Astrocyte (in vitro differentiated cells and primary cell): ENCODE measurements at regions not wholly inside any gene's neighbourhood (a gene's known extent, or its start where the extent isn't known, plus 50 kb on each side); places are given as distances from the start of the nearest gene placed in this dataset.

Source experiments
- DNase-seq: peaks from one replicate; pipeline ENCODE4 v3.0.0-alpha.2; 2010; ENCODE audit warnings: low read depth
- FAIRE-seq: peaks from 2 replicates; lab custom pipeline; 2011; peaks lifted over from hg19 to GRCh38; lab: Jason Lieb, UNC
- H2AFZ ChIP-seq: 2 replicates; pipeline ENCODE4 v1.6.0; 2012; ENCODE audit warnings: low read depth, low read length, inconsistent platforms
- H3K27ac ChIP-seq: 2 replicates; pipeline ENCODE4 v1.5.1; 2011; ENCODE audit warnings: low read depth, low read length, inconsistent platforms
- H3K27me3 ChIP-seq: 2 replicates; pipeline ENCODE4 v1.6.0; 2011; ENCODE audit warnings: low read length, inconsistent platforms; ENCODE audit not compliant: insufficient read depth
- H3K36me3 ChIP-seq: 2 replicates; pipeline ENCODE4 v1.5.1; 2011; ENCODE audit warnings: low read length, inconsistent platforms; ENCODE audit not compliant: insufficient read depth
- H3K4me1 ChIP-seq: 2 replicates; pipeline ENCODE4 v1.5.1; 2011; ENCODE audit warnings: low read length, inconsistent platforms; ENCODE audit not compliant: insufficient read depth
- H3K4me2 ChIP-seq: 2 replicates; pipeline ENCODE4 v1.6.0; 2012; ENCODE audit warnings: low read length, inconsistent platforms
- H3K4me3 ChIP-seq: 2 replicates; pipeline ENCODE4 v1.5.1; 2011; ENCODE audit warnings: low read depth, mild to moderate bottlenecking, low read length, inconsistent platforms; ENCODE audit not compliant: insufficient read depth
- H3K79me2 ChIP-seq: 2 replicates; pipeline ENCODE4 v1.6.0; 2012; ENCODE audit warnings: mild to moderate bottlenecking, low read length, inconsistent platforms; ENCODE audit not compliant: insufficient read depth
- H3K9ac ChIP-seq: 2 replicates; pipeline ENCODE4 v1.6.0; 2012; ENCODE audit warnings: mild to moderate bottlenecking, low read length, inconsistent platforms
- H3K9me3 ChIP-seq: 2 replicates; pipeline ENCODE4 v1.5.1; 2012; ENCODE audit warnings: low read depth, mild to moderate bottlenecking, low read length, inconsistent platforms; ENCODE audit not compliant: insufficient read depth
- H4K20me1 ChIP-seq: 2 replicates; pipeline ENCODE4 v1.6.0; 2012; ENCODE audit warnings: low read length, inconsistent platforms; ENCODE audit not compliant: insufficient read depth
- H3K27ac Mint-ChIP-seq: one replicate; pipeline ENCODE4 v1.8.0; 2021; ENCODE audit warnings: mild to moderate bottlenecking, mixed read lengths; ENCODE audit not compliant: unreplicated experiment
- H3K27me3 Mint-ChIP-seq: one replicate; pipeline ENCODE4 v1.8.0; 2021; ENCODE audit warnings: low read depth, mixed read lengths; ENCODE audit not compliant: unreplicated experiment
- H3K36me3 Mint-ChIP-seq: one replicate; pipeline ENCODE4 v1.8.0; 2021; ENCODE audit warnings: low read depth, mixed read lengths; ENCODE audit not compliant: unreplicated experiment
- H3K4me1 Mint-ChIP-seq: one replicate; pipeline ENCODE4 v1.8.0; 2021; ENCODE audit warnings: low read depth, mixed read lengths; ENCODE audit not compliant: unreplicated experiment
- H3K4me3 Mint-ChIP-seq: one replicate; pipeline ENCODE4 v1.8.0; 2021; ENCODE audit warnings: mild to moderate bottlenecking, moderate library complexity, mixed read lengths; ENCODE audit not compliant: unreplicated experiment
- H3K9me3 Mint-ChIP-seq: one replicate; pipeline ENCODE4 v1.8.0; 2021; ENCODE audit warnings: mild to moderate bottlenecking, mixed read lengths; ENCODE audit not compliant: unreplicated experiment
- CTCF ChIP-seq: IDR thresholded peaks from 2 replicates; pipeline ENCODE4 v1.5.1; 2011; ENCODE audit warnings: low read depth, mild to moderate bottlenecking, inconsistent platforms, low read length, moderate library complexity; ENCODE audit not compliant: insufficient read depth
- EZH2 ChIP-seq: IDR thresholded peaks from 2 replicates; pipeline ENCODE4 v1.6.1; 2012; ENCODE audit warnings: mild to moderate bottlenecking, low read length, inconsistent platforms; ENCODE audit not compliant: insufficient read depth

GRCh38 chr13:110054041-110054440 lies 252.9 kb downstream of the COL4A1 start:
- Histone ChIP-seq H3K9me3 (no peaks in the 10 kb centered on the region), H3K36me3 (no peaks in the 10 kb centered on the region), H3K4me1 (no peaks in the 10 kb centered on the region), H4K20me1 (no peaks in the 10 kb centered on the region), H2AFZ (no peak overlapping the region), H3K27me3 (no peaks in the 10 kb centered on the region), H3K9ac (no peak overlapping the region), H3K4me3 (no peak overlapping the region), H3K27ac (no peak overlapping the region), H3K79me2 (no peaks in the 10 kb centered on the region), H3K4me2 (no peak overlapping the region)
- peaks cover 2% of the 10 kb centered on the region for H3K27me3 Mint-ChIP-seq
- no peak for FAIRE-seq
- H3K4me1 Mint-ChIP-seq: peaks cover 22% of the 10 kb centered on the region
- DNase-seq: no peak
- H3K9me3 Mint-ChIP-seq: peaks cover 5% of the 10 kb centered on the region
- H3K27ac Mint-ChIP-seq: no peak overlapping the region
- no peak overlapping the region for H3K4me3 Mint-ChIP-seq
- no peaks in the 10 kb centered on the region for H3K36me3 Mint-ChIP-seq
- TF ChIP-seq CTCF (no peak), EZH2 (no peak)

GRCh38 chr13:110047496-110047895 lies 259.5 kb downstream of the COL4A1 start:
- no peak for FAIRE-seq
- TF ChIP-seq EZH2: no peak
- no peak for TF ChIP-seq CTCF
- no peak overlapping the region for H3K9ac ChIP-seq
- no peaks in the 10 kb centered on the region for H3K27me3 ChIP-seq
- Mint-ChIP-seq H3K9me3 (peaks cover 2% of the 10 kb centered on the region), H3K36me3 (no peaks in the 10 kb centered on the region), H3K4me1 (peaks cover 9% of the 10 kb centered on the region), H3K27me3 (no peaks in the 10 kb centered on the region), H3K27ac (no peak overlapping the region), H3K4me3 (no peak overlapping the region)
- H3K27ac ChIP-seq: no peak overlapping the region
- peaks cover 12% of the 10 kb centered on the region for H3K4me1 ChIP-seq
- no peaks in the 10 kb centered on the region for H3K79me2 ChIP-seq
- peak overlapping the region; percentile 51 for H3K4me2 ChIP-seq
- no peaks in the 10 kb centered on the region for H3K36me3 ChIP-seq
- peak; percentile 99 for DNase-seq
- H2AFZ ChIP-seq: peak overlapping the region; percentile 57
- no peak overlapping the region for H3K4me3 ChIP-seq
- no peaks in the 10 kb centered on the region for H4K20me1 ChIP-seq
- H3K9me3 ChIP-seq: no peaks in the 10 kb centered on the region

- Histone ChIP-seq H3K27me3 (no peaks in the 10 kb centered on the region), H2AFZ (no peak overlapping the region), H3K79me2 (no peaks in the 10 kb centered on the region), H3K9ac (no peak overlapping the region), H3K9me3 (no peaks in the 10 kb centered on the region), H3K36me3 (no peaks in the 10 kb centered on the region), H3K27ac (no peak overlapping the region), H3K4me2 (no peak overlapping the region), H4K20me1 (no peaks in the 10 kb centered on the region), H3K4me3 (no peak overlapping the region), H3K4me1 (peaks cover 12% of the 10 kb centered on the region)
- no peaks in the 10 kb centered on the region for H3K36me3 Mint-ChIP-seq
- H3K4me1 Mint-ChIP-seq: peaks cover 9% of the 10 kb centered on the region
- no peak for TF ChIP-seq CTCF
- no peak for TF ChIP-seq EZH2
- H3K4me3 Mint-ChIP-seq: no peak overlapping the region
- no peak overlapping the region for H3K27ac Mint-ChIP-seq
- FAIRE-seq: no peak
- peaks cover 2% of the 10 kb centered on the region for H3K9me3 Mint-ChIP-seq
- H3K27me3 Mint-ChIP-seq: no peaks in the 10 kb centered on the region
- DNase-seq: no peak
Observed at GRCh38 chr13:110046811-110047210, 260.1 kb downstream of the COL4A1 start.
